GM12878 (cell line): ENCODE measurements at regions not wholly inside any gene's neighbourhood (a gene's known extent, or its start where the extent isn't known, plus 50 kb on each side); places are given as distances from the start of the nearest gene placed in this dataset.

ENCODE experiments used
- ATAC-seq: fragments of 200-7000 bp; cut with Tn5 transposase; 3 replicates; pipeline ENCODE4 v1.9.1; 2020; ENCODE audit warnings: mild to moderate bottlenecking, moderate library complexity
- BruUV-seq: library from RNA; stranded (reverse); fragments of 400-500 nt; replicated peaks from 2 replicates; lab custom pipeline; 2021; lab: Mats Ljungman, UMichigan
- CTCF ChIA-PET: fragments of 300-600 bp; sonication (Branson Sonifier 250); formaldehyde crosslinking; extraction: SDS; loops from one replicate; lab custom pipeline; 2021; ENCODE audit warnings: inconsistent platforms; lab: Yijun Ruan, JAX
- POLR2A ChIA-PET: fragments of 350-600 bp; formaldehyde crosslinking; extraction: SDS; loops from one replicate; lab custom pipeline; 2021; ENCODE audit warnings: inconsistent platforms; lab: Charles Lee
- RAD21 ChIA-PET: fragments of 300-600 bp; sonication (Branson Sonifier 250); formaldehyde crosslinking; loops from one replicate; lab custom pipeline; 2023; ENCODE audit warnings: antibody characterized with exemption; ENCODE audit not compliant: unreplicated experiment; lab: Charles Lee
- SMC1A ChIA-PET: fragments of 300-600 bp; sonication (Branson Sonifier 250); formaldehyde crosslinking; loops from one replicate; lab custom pipeline; 2023; ENCODE audit not compliant: unreplicated experiment, uncharacterized antibody; lab: Charles Lee
- DNase-seq: peaks from one replicate; pipeline ENCODE4 v3.0.0-alpha.2; 2011; ENCODE audit warnings: low read depth, low spot score
- FAIRE-seq: peaks from 3 replicates; lab custom pipeline; 2011; peaks lifted over from hg19 to GRCh38; lab: Jason Lieb, UNC
- H2AFZ ChIP-seq: 2 replicates; pipeline ENCODE4 v1.6.0; 2011; ENCODE audit warnings: low read depth, low read length, control low read depth; ENCODE audit not compliant: control insufficient read depth
- H3K27ac ChIP-seq: 2 replicates; pipeline ENCODE4 v1.5.1; 2011; ENCODE audit warnings: control low read depth; ENCODE audit not compliant: control insufficient read depth, insufficient read depth
- H3K27me3 ChIP-seq, 2 experiments: replicated peaks in 1 of 2; 2 replicates each; pipeline versions ENCODE4 v1.6.0 to v1.6.1; 2011; ENCODE audit warnings: low read length in 1 of 2; ENCODE audit not compliant: control insufficient read depth in 2 of 2, insufficient read depth in 2 of 2
- H3K36me3 ChIP-seq, 2 experiments: 2 replicates each; pipeline ENCODE4 v1.5.1; 2011; ENCODE audit warnings: low read length in 1 of 2; ENCODE audit not compliant: control insufficient read depth in 2 of 2, insufficient read depth in 2 of 2
- H3K4me1 ChIP-seq: 2 replicates; pipeline ENCODE4 v1.6.1; 2011; ENCODE audit warnings: mild to moderate bottlenecking, low read length, moderate library complexity, mixed read lengths; ENCODE audit not compliant: control insufficient read depth, insufficient read depth
- H3K4me2 ChIP-seq: 2 replicates; pipeline ENCODE4 v1.6.0; 2011; ENCODE audit warnings: control low read depth; ENCODE audit not compliant: control insufficient read depth, insufficient read depth
- H3K4me3 ChIP-seq: fragments of 200-600 bp; sonication (generic); 2 replicates; pipeline ENCODE4 v1.5.1; 2016
- H3K79me2 ChIP-seq: 2 replicates; pipeline ENCODE4 v1.6.0; 2011; ENCODE audit warnings: low read length; ENCODE audit not compliant: control insufficient read depth, insufficient read depth
- H3K9ac ChIP-seq: 2 replicates; pipeline ENCODE4 v1.8.0; 2011; ENCODE audit warnings: low read length, control low read depth, mixed read lengths; ENCODE audit not compliant: control insufficient read depth, insufficient read depth
- H3K9me3 ChIP-seq: replicated peaks from 3 replicates; pipeline ENCODE4 v1.5.1; 2011; ENCODE audit warnings: mild to moderate bottlenecking, low read length; ENCODE audit not compliant: control insufficient read depth, insufficient read depth
- H4K20me1 ChIP-seq: 2 replicates; pipeline ENCODE4 v1.6.0; 2011; ENCODE audit not compliant: control insufficient read depth, insufficient read depth
- CHD1 ChIP-seq: IDR thresholded peaks from 2 replicates; pipeline ENCODE4 v1.6.1; 2012; ENCODE audit warnings: low read depth, low read length, improper control_type of control experiment
- CHD2 ChIP-seq: IDR thresholded peaks from 2 replicates; pipeline ENCODE4 v1.6.1; 2011; ENCODE audit warnings: low read depth, low read length, improper control_type of control experiment, borderline replicate concordance
- ESRRA ChIP-seq: IDR thresholded peaks from 2 replicates; pipeline ENCODE4 v1.6.1; 2012; ENCODE audit warnings: mild to moderate bottlenecking, low read length, improper control_type of control experiment
- JUNB ChIP-seq: IDR thresholded peaks from 2 replicates; pipeline ENCODE4 v1.6.1; 2016; ENCODE audit warnings: antibody characterized with exemption, mild to moderate bottlenecking
- LARP7 ChIP-seq: fragments of 450-650 bp; IDR thresholded peaks from 2 replicates; pipeline ENCODE4 v1.6.1; 2017; ENCODE audit warnings: mild to moderate bottlenecking
- RAD21 ChIP-seq: IDR thresholded peaks from 2 replicates; pipeline ENCODE4 v1.6.1; 2011; ENCODE audit warnings: mild to moderate bottlenecking, low read depth, low read length, moderate library complexity; ENCODE audit not compliant: insufficient read depth
- RFX5 ChIP-seq: IDR thresholded peaks from 2 replicates; pipeline ENCODE4 v1.6.1; 2011; ENCODE audit warnings: low read depth, low read length, improper control_type of control experiment
- SPI1 ChIP-seq: IDR thresholded peaks from 2 replicates; pipeline ENCODE4 v1.6.1; 2011; ENCODE audit warnings: low read depth, mild to moderate bottlenecking, low read length, moderate library complexity, borderline replicate concordance; ENCODE audit not compliant: insufficient read depth
- YBX1 ChIP-seq: fragments of 450-650 bp; IDR thresholded peaks from 2 replicates; pipeline ENCODE4 v1.6.1; 2016; ENCODE audit warnings: antibody characterized with exemption
- WGBS: methylation state at CpG from one replicate; pipeline ENCODE4 v1.1.6; 2016; ENCODE audit warnings: low lambda C conversion rate; ENCODE audit not compliant: insufficient replicate concordance, insufficient coverage; ENCODE audit errors: missing lambda C conversion rate; 5-methylcytosine and 5-hydroxymethylcytosine counted together
- in situ Hi-C: fragments of 300-500 bp; cut with MboI; formaldehyde crosslinking; loops from 9 replicates; pipeline ENCODE4 v1.14.3; 2018; ENCODE audit warnings: mixed read lengths
- intact Hi-C: fragments of 100-400 bp; cut with micrococcal nuclease; formaldehyde crosslinking; loops from one replicate; pipeline ENCODE4 v1.14.2; 2022; ENCODE audit not compliant: unreplicated experiment
- TF ChIP-seq, protein P1 (sequence below): fragments of 150-350 bp; IDR thresholded peaks from 2 replicates; pipeline ENCODE4 v1.6.1; 2014; ENCODE audit warnings: mild to moderate bottlenecking, low read depth, low read length
- TF ChIP-seq, protein P2 (sequence below): IDR thresholded peaks from 2 replicates; pipeline ENCODE4 v1.6.1; 2012; ENCODE audit warnings: low read depth, low read length, improper control_type of control experiment
- TF ChIP-seq, protein P3 (sequence below): fragments of 450-650 bp; formaldehyde crosslinking; IDR thresholded peaks from 2 replicates; pipeline ENCODE4 v1.5.0; 2022; ENCODE audit warnings: mild to moderate bottlenecking, missing genetic modification characterization
- TF ChIP-seq, protein P4 (sequence below): fragments of 450-650 bp; formaldehyde crosslinking; IDR thresholded peaks from 2 replicates; pipeline ENCODE4 v1.4.0; 2020; ENCODE audit warnings: mild to moderate bottlenecking, moderate library complexity

DNA sequence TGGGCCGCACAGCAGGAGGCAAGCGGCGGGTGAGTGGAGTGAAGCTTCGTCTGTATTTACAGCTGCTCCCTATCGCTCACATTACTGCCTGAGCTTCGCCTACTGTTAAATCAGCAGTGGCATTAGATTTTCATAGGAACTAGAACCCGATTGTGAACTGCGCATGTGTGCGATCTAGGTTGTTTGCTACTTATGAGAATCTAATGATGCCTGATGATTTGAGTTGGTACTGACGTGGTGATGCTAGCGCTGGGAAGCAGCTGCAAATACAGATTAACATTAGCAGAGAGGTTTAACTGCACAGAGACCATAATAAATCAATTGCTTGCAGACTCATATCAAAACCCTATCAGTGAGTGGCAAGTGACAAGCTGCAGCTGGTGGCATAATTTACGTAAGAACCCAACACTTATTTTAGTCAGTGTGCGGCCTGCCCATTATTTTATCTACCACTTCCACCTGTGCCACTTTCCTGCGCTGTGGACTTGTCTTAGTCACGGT, 133.4 kb upstream of the CDH9 start:
- Histone ChIP-seq H3K9me3 (no peaks in the 10 kb centered on the region), H3K4me3 (no peak overlapping the region), H2AFZ (no peak overlapping the region), H4K20me1 (no peaks in the 10 kb centered on the region), H3K27me3 (no peaks in the 10 kb centered on the region), H3K79me2 (no peaks in the 10 kb centered on the region), H3K9ac (no peak overlapping the region), H3K27ac (no peak overlapping the region), H3K36me3 (no peaks in the 10 kb centered on the region), H3K4me1 (no peaks in the 10 kb centered on the region), H3K4me2 (no peak overlapping the region)
- intact Hi-C loops (no loop called here), in situ Hi-C loops (no loop called here)
- no peak for FAIRE-seq
- ChIA-PET CTCF (no interaction called here), SMC1A (interaction anchor here (1.5 kb wide), 1 partner anchor 9 kb away, joined by 5 read pairs; no protein-coding TSS in a partner anchor), POLR2A (no interaction called here), RAD21 (no interaction called here)
- WGBS: 44% methylated on average over 15 of the region's 15 CpGs
- TF ChIP-seq CHD2: no peak
- TF ChIP-seq CHD1: no peak
- TF ChIP-seq, protein P1, sequence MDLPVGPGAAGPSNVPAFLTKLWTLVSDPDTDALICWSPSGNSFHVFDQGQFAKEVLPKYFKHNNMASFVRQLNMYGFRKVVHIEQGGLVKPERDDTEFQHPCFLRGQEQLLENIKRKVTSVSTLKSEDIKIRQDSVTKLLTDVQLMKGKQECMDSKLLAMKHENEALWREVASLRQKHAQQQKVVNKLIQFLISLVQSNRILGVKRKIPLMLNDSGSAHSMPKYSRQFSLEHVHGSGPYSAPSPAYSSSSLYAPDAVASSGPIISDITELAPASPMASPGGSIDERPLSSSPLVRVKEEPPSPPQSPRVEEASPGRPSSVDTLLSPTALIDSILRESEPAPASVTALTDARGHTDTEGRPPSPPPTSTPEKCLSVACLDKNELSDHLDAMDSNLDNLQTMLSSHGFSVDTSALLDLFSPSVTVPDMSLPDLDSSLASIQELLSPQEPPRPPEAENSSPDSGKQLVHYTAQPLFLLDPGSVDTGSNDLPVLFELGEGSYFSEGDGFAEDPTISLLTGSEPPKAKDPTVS: no peak
- TF ChIP-seq, protein P2, sequence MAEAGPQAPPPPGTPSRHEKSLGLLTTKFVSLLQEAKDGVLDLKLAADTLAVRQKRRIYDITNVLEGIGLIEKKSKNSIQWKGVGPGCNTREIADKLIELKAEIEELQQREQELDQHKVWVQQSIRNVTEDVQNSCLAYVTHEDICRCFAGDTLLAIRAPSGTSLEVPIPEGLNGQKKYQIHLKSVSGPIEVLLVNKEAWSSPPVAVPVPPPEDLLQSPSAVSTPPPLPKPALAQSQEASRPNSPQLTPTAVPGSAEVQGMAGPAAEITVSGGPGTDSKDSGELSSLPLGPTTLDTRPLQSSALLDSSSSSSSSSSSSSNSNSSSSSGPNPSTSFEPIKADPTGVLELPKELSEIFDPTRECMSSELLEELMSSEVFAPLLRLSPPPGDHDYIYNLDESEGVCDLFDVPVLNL: no peak
- no peak for TF ChIP-seq SPI1
- no peak for TF ChIP-seq JUNB
- no peak for TF ChIP-seq YBX1
- no peak for TF ChIP-seq RAD21
- TF ChIP-seq, protein P3, sequence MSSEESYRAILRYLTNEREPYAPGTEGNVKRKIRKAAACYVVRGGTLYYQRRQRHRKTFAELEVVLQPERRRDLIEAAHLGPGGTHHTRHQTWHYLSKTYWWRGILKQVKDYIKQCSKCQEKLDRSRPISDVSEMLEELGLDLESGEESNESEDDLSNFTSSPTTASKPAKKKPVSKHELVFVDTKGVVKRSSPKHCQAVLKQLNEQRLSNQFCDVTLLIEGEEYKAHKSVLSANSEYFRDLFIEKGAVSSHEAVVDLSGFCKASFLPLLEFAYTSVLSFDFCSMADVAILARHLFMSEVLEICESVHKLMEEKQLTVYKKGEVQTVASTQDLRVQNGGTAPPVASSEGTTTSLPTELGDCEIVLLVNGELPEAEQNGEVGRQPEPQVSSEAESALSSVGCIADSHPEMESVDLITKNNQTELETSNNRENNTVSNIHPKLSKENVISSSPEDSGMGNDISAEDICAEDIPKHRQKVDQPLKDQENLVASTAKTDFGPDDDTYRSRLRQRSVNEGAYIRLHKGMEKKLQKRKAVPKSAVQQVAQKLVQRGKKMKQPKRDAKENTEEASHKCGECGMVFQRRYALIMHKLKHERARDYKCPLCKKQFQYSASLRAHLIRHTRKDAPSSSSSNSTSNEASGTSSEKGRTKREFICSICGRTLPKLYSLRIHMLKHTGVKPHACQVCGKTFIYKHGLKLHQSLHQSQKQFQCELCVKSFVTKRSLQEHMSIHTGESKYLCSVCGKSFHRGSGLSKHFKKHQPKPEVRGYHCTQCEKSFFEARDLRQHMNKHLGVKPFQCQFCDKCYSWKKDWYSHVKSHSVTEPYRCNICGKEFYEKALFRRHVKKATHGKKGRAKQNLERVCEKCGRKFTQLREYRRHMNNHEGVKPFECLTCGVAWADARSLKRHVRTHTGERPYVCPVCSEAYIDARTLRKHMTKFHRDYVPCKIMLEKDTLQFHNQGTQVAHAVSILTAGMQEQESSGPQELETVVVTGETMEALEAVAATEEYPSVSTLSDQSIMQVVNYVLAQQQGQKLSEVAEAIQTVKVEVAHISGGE (CRISPR knock-in tag): no peak
- TF ChIP-seq LARP7: no peak
- no peak for TF ChIP-seq RFX5
- TF ChIP-seq ESRRA: no peak
- TF ChIP-seq, protein P4, sequence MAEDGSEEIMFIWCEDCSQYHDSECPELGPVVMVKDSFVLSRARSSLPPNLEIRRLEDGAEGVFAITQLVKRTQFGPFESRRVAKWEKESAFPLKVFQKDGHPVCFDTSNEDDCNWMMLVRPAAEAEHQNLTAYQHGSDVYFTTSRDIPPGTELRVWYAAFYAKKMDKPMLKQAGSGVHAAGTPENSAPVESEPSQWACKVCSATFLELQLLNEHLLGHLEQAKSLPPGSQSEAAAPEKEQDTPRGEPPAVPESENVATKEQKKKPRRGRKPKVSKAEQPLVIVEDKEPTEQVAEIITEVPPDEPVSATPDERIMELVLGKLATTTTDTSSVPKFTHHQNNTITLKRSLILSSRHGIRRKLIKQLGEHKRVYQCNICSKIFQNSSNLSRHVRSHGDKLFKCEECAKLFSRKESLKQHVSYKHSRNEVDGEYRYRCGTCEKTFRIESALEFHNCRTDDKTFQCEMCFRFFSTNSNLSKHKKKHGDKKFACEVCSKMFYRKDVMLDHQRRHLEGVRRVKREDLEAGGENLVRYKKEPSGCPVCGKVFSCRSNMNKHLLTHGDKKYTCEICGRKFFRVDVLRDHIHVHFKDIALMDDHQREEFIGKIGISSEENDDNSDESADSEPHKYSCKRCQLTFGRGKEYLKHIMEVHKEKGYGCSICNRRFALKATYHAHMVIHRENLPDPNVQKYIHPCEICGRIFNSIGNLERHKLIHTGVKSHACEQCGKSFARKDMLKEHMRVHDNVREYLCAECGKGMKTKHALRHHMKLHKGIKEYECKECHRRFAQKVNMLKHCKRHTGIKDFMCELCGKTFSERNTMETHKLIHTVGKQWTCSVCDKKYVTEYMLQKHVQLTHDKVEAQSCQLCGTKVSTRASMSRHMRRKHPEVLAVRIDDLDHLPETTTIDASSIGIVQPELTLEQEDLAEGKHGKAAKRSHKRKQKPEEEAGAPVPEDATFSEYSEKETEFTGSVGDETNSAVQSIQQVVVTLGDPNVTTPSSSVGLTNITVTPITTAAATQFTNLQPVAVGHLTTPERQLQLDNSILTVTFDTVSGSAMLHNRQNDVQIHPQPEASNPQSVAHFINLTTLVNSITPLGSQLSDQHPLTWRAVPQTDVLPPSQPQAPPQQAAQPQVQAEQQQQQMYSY (CRISPR knock-in tag): no peak
- BruUV-seq: no TSS peak
- ATAC-seq: no peak
- no peak for DNase-seq
